ENCODE measurements at regions not wholly inside any gene's neighbourhood (a gene's known extent, or its start where the extent isn't known, plus 50 kb on each side); places are given as distances from the start of the nearest gene placed in this dataset.

DNA sequence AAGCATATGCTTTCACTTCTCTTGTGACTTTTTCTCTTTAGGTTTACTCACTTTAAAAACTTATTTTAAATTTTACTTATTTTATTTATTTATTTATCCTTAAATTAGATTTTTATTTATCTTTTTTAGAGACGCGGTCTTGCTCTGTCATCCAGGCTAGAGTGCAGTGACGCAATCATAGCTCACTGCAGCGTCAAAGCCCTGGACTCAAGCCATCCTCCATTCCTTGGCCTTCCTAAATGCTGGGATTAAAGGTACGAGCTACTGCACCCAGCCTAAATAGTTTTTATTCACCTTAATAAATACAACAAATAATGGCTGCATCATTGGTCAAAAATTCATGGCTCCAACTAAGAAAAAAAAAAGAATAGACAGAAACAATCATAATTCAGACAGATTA lies 415.7 kb upstream of the FIGN start:
- H3K4me1 ChIP-seq (ENCODE audit: low read depth, poor library complexity, severe bottlenecking): peaks cover 9% of the 10 kb centered on the region
- no peaks in the 10 kb centered on the region for H3K79me2 ChIP-seq (ENCODE audit: insufficient read depth, low read depth)
- no peak overlapping the region for H3K27ac ChIP-seq
- no peak overlapping the region for H3K9ac ChIP-seq
- no peak overlapping the region for H3K4me2 ChIP-seq
- no peak overlapping the region for H3K4me3 ChIP-seq (IDR thresholded peaks at IDR 0.05; ENCODE audit: insufficient read depth, low read depth, low read length)
- TF ChIP-seq, protein P1, sequence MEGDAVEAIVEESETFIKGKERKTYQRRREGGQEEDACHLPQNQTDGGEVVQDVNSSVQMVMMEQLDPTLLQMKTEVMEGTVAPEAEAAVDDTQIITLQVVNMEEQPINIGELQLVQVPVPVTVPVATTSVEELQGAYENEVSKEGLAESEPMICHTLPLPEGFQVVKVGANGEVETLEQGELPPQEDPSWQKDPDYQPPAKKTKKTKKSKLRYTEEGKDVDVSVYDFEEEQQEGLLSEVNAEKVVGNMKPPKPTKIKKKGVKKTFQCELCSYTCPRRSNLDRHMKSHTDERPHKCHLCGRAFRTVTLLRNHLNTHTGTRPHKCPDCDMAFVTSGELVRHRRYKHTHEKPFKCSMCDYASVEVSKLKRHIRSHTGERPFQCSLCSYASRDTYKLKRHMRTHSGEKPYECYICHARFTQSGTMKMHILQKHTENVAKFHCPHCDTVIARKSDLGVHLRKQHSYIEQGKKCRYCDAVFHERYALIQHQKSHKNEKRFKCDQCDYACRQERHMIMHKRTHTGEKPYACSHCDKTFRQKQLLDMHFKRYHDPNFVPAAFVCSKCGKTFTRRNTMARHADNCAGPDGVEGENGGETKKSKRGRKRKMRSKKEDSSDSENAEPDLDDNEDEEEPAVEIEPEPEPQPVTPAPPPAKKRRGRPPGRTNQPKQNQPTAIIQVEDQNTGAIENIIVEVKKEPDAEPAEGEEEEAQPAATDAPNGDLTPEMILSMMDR (conservative IDR thresholded peaks at IDR 0.05; ENCODE audit: low read depth, low read length): no peak
- H4K20me1 ChIP-seq (ENCODE audit: insufficient read depth): no peaks in the 10 kb centered on the region
- no peaks in the 10 kb centered on the region for H3K27me3 ChIP-seq (ENCODE audit: insufficient read depth, low read depth)
- H2AFZ ChIP-seq (ENCODE audit: low read depth): no peak overlapping the region
- H3K36me3 ChIP-seq (ENCODE audit: insufficient read depth): no peaks in the 10 kb centered on the region

DNA sequence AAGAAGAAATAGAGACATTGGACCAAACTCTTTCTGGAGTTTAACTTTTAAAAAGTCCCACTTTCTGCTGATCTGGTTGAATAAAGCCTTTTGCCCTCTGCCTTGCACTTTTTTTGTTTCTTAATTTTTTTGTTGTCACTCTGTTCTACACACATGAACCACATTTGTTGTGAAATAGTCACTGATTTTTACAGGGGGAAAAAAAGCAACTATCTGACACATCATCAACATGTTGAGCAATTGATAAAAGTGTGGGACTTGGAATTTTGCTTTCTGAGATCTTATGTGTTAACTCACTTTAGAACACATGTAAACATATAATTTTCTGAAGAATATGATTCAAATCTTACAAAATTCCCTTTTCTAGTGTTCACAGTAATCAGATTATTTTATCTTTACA lies 414.8 kb upstream of the FIGN start:
- H3K9ac ChIP-seq: no peak overlapping the region
- H3K4me1 ChIP-seq (ENCODE audit: low read depth, poor library complexity, severe bottlenecking): peaks cover 18% of the 10 kb centered on the region
- TF ChIP-seq, protein P1 (conservative IDR thresholded peaks at IDR 0.05; ENCODE audit: low read depth, low read length): no peak
- no peaks in the 10 kb centered on the region for H4K20me1 ChIP-seq (ENCODE audit: insufficient read depth)
- no peaks in the 10 kb centered on the region for H3K36me3 ChIP-seq (ENCODE audit: insufficient read depth)
- H3K4me2 ChIP-seq: no peak overlapping the region
- no peak overlapping the region for H3K4me3 ChIP-seq (IDR thresholded peaks at IDR 0.05; ENCODE audit: insufficient read depth, low read depth, low read length)
- no peaks in the 10 kb centered on the region for H3K79me2 ChIP-seq (ENCODE audit: insufficient read depth, low read depth)
- no peaks in the 10 kb centered on the region for H3K27me3 ChIP-seq (ENCODE audit: insufficient read depth, low read depth)
- no peak overlapping the region for H2AFZ ChIP-seq (ENCODE audit: low read depth)
- no peak overlapping the region for H3K27ac ChIP-seq

DNA sequence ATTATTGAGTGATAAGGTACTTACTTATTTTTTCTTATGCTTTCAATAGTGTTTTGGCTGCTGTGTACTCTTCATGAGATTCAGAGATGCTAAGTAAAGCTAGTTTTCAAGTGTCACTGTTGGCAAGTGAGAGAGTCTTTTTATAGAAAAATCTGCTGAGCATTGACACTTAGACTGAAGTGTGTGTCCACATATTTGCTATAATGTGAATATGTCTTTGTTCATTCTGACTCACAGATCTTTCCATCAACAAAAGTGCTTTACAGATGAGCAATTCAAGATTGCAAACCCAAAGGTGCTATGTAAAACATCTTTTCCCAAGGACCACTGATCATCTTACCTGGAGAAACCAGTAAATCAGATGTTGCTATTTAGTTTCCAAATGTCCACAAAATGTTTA lies 410.6 kb upstream of the FIGN start:
- no peaks in the 10 kb centered on the region for H4K20me1 ChIP-seq (ENCODE audit: insufficient read depth)
- no peak overlapping the region for H3K9ac ChIP-seq
- no peaks in the 10 kb centered on the region for H3K79me2 ChIP-seq (ENCODE audit: insufficient read depth, low read depth)
- no peak overlapping the region for H2AFZ ChIP-seq (ENCODE audit: low read depth)
- H3K4me3 ChIP-seq (IDR thresholded peaks at IDR 0.05; ENCODE audit: insufficient read depth, low read depth, low read length): no peak overlapping the region
- no peaks in the 10 kb centered on the region for H3K36me3 ChIP-seq (ENCODE audit: insufficient read depth)
- H3K27me3 ChIP-seq (ENCODE audit: insufficient read depth, low read depth): no peaks in the 10 kb centered on the region
- TF ChIP-seq, protein P1 (conservative IDR thresholded peaks at IDR 0.05; ENCODE audit: low read depth, low read length): no peak
- H3K27ac ChIP-seq: no peak overlapping the region
- H3K4me2 ChIP-seq: peak overlapping the region; percentile 59; the same call in 1 of the 2 replicates
- H3K4me1 ChIP-seq (ENCODE audit: low read depth, poor library complexity, severe bottlenecking): peaks cover 31% of the 10 kb centered on the region

DNA sequence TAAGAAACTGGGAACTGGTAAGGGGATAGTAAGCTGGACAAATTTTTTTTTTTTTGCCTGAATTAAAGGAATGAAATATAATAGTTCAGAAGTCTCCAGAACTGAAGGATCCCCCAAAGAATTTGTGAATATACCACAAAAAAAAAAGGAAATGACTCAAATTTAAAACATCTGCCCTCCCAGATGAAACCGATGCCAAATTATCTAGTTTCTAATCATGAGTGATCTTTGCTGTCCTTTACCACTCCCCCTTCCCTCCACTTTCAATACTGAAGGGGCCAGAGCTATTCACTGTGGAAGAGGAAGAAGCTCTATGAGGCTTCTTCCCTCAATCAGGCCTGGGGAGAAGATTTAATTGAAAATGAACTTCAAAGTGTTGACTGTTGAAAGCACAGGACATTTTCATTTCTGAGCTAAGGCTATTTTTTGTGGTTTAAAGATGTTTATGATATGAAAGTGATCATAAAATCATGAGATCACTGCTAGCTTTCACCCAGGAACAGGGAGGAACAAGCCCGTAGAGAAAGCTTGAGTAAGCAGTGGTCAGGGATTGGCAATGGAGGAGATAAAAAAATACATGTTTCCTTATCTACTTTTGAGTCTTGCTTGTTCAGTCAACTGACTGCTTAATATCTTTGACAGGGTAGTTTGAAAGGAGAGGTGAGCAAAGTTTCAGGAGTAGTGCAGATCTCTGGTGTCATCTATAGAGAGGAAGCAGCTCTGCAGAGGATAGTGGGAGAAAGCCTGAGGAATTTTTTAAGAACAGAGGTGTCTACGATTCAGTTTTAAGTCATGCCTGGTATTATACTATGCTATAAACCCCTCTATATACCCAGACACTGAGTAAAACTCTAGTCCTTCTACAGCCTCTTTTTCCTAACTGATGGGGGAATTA lies 409.5 kb upstream of the FIGN start:
- TF ChIP-seq, protein P1 (conservative IDR thresholded peaks at IDR 0.05; ENCODE audit: low read depth, low read length): no peak
- H3K27me3 ChIP-seq (ENCODE audit: insufficient read depth, low read depth): no peaks in the 10 kb centered on the region
- no peak overlapping the region for H3K4me3 ChIP-seq (IDR thresholded peaks at IDR 0.05; ENCODE audit: insufficient read depth, low read depth, low read length)
- H3K79me2 ChIP-seq (ENCODE audit: insufficient read depth, low read depth): no peaks in the 10 kb centered on the region
- no peak overlapping the region for H3K9ac ChIP-seq
- H3K27ac ChIP-seq: no peak overlapping the region
- H3K4me1 ChIP-seq (ENCODE audit: low read depth, poor library complexity, severe bottlenecking): peaks cover 31% of the 10 kb centered on the region
- H3K36me3 ChIP-seq (ENCODE audit: insufficient read depth): no peaks in the 10 kb centered on the region
- H4K20me1 ChIP-seq (ENCODE audit: insufficient read depth): no peaks in the 10 kb centered on the region
- H3K4me2 ChIP-seq: peak overlapping the region; percentile 59
- no peak overlapping the region for H2AFZ ChIP-seq (ENCODE audit: low read depth)
